Uterus (tissue), 3 donors: ENCODE measurements at regions not wholly inside any gene's neighbourhood (a gene's known extent, or its start where the extent isn't known, plus 50 kb on each side); places are given as distances from the start of the nearest gene placed in this dataset.
"Not testable (repeated sequence)": the region's sequence is repeated elsewhere in the genome, so short reads cannot be mapped to it uniquely, and the experiment has no call there.

Source experiments
- DNase-seq, 2 donors: peaks; one replicate each; pipeline ENCODE4 v3.0.0-alpha.2; 2019 to 2020
- H3K27ac ChIP-seq, 2 donors: fragments of 200-600 bp; sonication (generic); 1 replicate in 1 of 2; 2 replicates in 1 of 2; pipeline ENCODE4 v1.5.1; 2016 to 2018
- H3K27me3 ChIP-seq, 2 donors: fragments of 200-600 bp; sonication (generic); one replicate each; pipeline ENCODE4 v1.5.1; 2018 to 2019; ENCODE audit warnings: control low read depth in 1 of 2
- H3K36me3 ChIP-seq, 2 donors: fragments of 200-600 bp; sonication (generic); one replicate each; pipeline ENCODE4 v1.5.1; 2019; ENCODE audit warnings: control low read depth in 1 of 2
- H3K4me1 ChIP-seq, 2 donors: fragments of 200-600 bp; sonication (generic); one replicate each; pipeline ENCODE4 v1.5.1; 2018 to 2019; ENCODE audit warnings: control low read depth in 1 of 2
- H3K4me3 ChIP-seq, 2 donors: fragments of 200-600 bp; sonication (generic); 1 replicate in 1 of 2; 2 replicates in 1 of 2; pipeline ENCODE4 v1.5.1; 2018 to 2019; ENCODE audit warnings: mild to moderate bottlenecking in 1 of 2
- H3K9me3 ChIP-seq, 2 donors: fragments of 200-600 bp; sonication (generic); one replicate each; pipeline ENCODE4 v1.5.1; 2019; ENCODE audit warnings: control low read depth in 1 of 2
- POLR2A ChIP-seq, 2 donors: fragments of 450-650 bp; IDR thresholded peaks; one replicate each; pipeline ENCODE4 v1.6.1; 2016; ENCODE audit warnings: antibody characterized with exemption in 2 of 2, mild to moderate bottlenecking in 1 of 2, moderate library complexity in 1 of 2
- intact Hi-C: fragments of 100-400 bp; cut with DNase I; formaldehyde crosslinking; loops from one replicate; pipeline ENCODE4 v1.15.1; 2023; ENCODE audit warnings: low total_unique reads
- TF ChIP-seq, protein P1 (sequence below), 4 experiments: fragments of 200-600 bp in 2 of 4; fragments of 450-650 bp in 2 of 4; sonication (generic) in 2 of 4; IDR thresholded peaks; one replicate each; pipeline ENCODE4 v1.5.1; 2016 to 2019; ENCODE audit warnings: antibody characterized with exemption in 4 of 4, mild to moderate bottlenecking in 2 of 4, moderate library complexity in 1 of 4
- donor health status: DM: yes; HTN: yes; CAD: no.

DNA sequence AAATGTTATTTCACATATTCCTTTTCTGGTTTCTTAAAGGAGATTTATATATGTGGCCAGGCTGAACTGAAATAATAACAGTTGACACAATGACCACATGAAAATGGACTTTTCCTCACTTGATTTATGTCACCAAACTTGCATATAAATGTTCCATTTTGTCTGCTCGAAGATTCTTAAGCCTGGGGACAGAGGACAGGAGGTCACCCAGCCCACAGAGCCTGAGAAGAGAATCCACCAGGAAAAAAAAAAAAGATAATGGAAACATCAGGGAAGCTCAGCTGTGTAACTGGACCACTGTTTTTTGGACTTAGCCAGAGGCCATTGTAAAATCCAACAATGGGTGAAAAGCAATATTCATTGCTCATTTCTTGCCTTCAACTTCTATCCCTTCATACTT lies 359.0 kb upstream of the FGF16 start:
- TF ChIP-seq POLR2A (IDR thresholded peaks at IDR 0.05): no peak
- TF ChIP-seq, protein P1, sequence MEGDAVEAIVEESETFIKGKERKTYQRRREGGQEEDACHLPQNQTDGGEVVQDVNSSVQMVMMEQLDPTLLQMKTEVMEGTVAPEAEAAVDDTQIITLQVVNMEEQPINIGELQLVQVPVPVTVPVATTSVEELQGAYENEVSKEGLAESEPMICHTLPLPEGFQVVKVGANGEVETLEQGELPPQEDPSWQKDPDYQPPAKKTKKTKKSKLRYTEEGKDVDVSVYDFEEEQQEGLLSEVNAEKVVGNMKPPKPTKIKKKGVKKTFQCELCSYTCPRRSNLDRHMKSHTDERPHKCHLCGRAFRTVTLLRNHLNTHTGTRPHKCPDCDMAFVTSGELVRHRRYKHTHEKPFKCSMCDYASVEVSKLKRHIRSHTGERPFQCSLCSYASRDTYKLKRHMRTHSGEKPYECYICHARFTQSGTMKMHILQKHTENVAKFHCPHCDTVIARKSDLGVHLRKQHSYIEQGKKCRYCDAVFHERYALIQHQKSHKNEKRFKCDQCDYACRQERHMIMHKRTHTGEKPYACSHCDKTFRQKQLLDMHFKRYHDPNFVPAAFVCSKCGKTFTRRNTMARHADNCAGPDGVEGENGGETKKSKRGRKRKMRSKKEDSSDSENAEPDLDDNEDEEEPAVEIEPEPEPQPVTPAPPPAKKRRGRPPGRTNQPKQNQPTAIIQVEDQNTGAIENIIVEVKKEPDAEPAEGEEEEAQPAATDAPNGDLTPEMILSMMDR (IDR thresholded peaks at IDR 0.05): no peak
- Histone ChIP-seq H3K36me3 (no peaks in the 10 kb centered on the region), H3K27ac (no peak overlapping the region), H3K9me3 (no peaks in the 10 kb centered on the region), H3K27me3 (no peaks in the 10 kb centered on the region), H3K4me3 (no peak overlapping the region), H3K4me1 (no peaks in the 10 kb centered on the region)
- no peak for DNase-seq
- intact Hi-C loops: no loop called here

DNA sequence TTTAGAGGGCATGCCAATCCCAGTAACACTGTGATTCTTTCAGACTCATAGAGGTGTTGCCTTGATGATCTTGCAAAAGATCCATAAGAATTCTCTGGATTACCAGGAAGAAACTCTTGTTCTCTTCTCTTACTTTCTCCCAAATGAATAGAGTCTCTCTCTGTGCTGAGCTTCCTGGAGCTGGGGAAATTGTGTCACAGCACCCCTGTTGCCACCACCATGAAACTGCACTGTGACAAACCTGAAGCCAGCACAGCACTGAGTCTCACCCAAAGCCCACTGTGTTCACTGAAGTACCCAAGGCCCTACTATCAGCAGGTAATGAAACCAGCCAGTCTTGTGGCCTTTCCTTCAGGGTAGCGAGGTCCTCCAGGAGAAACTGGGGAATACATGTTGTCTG lies 332.7 kb upstream of the FGF16 start:
- Histone ChIP-seq H3K4me1 (no peaks in the 10 kb centered on the region), H3K4me3 (no peak overlapping the region), H3K9me3 (no peaks in the 10 kb centered on the region), H3K27me3 (peaks cover 0 to 4% of the 10 kb centered on the region in 2 donors), H3K36me3 (no peaks in the 10 kb centered on the region), H3K27ac (no peak overlapping the region)
- DNase-seq: no peak
- TF ChIP-seq, protein P1 (IDR thresholded peaks at IDR 0.05): no peak
- no peak for TF ChIP-seq POLR2A (IDR thresholded peaks at IDR 0.05)
- intact Hi-C loops: no loop called here

DNA sequence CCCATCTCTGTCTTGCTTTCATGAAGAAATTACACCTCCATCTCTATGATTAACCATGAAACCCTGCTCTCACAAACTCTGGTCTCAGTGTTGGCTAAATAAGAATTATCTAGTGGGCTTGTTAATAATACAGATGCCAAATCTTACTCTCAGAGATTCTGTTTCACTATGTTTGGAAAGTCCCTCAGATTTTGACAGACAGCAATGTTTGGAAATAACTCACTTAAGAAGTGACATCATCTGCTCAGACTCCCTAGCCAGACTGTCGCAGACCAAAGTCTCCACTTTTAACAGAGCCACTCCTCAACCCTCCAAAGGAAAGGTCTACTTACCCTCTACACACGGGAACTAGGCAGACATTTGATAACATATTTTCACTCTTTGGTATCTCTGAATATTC lies 328.5 kb upstream of the FGF16 start:
- Histone ChIP-seq H3K36me3 (no peaks in the 10 kb centered on the region), H3K9me3 (no peaks in the 10 kb centered on the region), H3K27me3 (no peaks in the 10 kb centered on the region), H3K4me3 (no peak overlapping the region), H3K27ac (no peak overlapping the region), H3K4me1 (no peaks in the 10 kb centered on the region)
- intact Hi-C loops: no loop called here
- no peak for DNase-seq
- no peak for TF ChIP-seq POLR2A (IDR thresholded peaks at IDR 0.05)
- TF ChIP-seq, protein P1 (IDR thresholded peaks at IDR 0.05): no peak

DNA sequence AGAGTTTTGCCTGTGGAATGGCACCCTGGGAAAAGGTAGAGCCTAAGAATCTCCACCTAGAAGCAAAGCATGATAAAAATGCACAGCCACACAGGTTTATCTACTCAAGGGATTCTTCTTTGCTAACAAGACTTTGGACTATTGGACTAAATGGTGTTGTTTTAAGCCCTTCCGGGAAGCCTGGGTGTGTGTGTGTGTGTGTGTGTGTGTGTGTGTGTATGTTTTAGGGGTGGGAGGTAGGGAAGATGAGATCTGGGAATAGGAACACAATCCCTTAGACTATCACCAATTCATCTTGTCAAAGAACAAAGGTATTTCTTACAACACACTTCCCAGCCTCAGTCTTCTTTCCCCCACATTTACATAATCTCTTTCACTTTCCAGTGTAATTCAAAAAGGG lies 327.5 kb upstream of the FGF16 start:
- Histone ChIP-seq H3K36me3 (no peaks in the 10 kb centered on the region), H3K27ac (no peak overlapping the region), H3K4me3 (no peak overlapping the region), H3K9me3 (no peaks in the 10 kb centered on the region), H3K4me1 (no peaks in the 10 kb centered on the region), H3K27me3 (no peaks in the 10 kb centered on the region)
- no peak for DNase-seq
- intact Hi-C loops: no loop called here
- TF ChIP-seq, protein P1 (IDR thresholded peaks at IDR 0.05): no peak
- no peak for TF ChIP-seq POLR2A (IDR thresholded peaks at IDR 0.05)

DNA sequence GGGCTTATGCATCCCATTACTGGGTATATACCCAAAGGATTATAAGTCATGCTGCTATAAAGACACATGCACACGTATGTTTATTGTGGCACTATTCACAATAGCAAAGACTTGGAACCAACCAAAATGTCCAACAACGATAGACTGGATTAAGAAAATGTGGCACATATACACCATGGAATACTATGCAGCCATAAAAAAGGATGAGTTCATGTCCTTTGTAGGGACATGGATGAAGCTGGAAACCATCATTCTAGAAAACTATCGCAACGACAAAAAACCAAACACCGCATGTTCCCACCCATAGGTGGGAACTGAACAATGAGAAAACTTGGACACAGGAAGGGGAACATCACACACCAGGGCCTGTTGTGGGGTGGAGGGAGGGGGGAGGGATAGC lies 323.3 kb upstream of the FGF16 start:
- intact Hi-C loops, H3K4me3 ChIP-seq, H3K27ac ChIP-seq, H3K9me3 ChIP-seq, H3K36me3 ChIP-seq, H3K4me1 ChIP-seq, H3K27me3 ChIP-seq, DNase-seq: not testable (repeated sequence)

DNA sequence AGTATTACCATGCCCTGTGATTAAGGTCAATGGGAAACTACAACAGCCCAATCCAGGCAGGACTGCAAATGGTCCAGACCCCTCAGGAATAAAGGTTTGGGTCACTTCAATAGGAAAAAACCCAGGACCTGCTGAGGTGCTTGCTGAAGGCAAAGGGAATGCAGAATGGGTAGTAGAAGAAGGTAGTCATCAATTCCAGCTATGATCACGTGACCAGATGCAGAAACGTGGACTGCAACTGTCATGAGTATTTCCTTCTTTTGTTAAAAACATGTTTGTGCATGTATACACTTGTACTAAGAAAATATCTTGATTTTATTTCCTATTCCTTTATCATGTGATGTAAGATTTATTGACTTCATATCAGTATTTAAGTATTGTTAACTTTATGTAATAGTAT lies 319.6 kb upstream of the FGF16 start:
- H3K27ac ChIP-seq, H3K27me3 ChIP-seq, intact Hi-C loops, H3K9me3 ChIP-seq, DNase-seq, H3K4me1 ChIP-seq, H3K4me3 ChIP-seq, H3K36me3 ChIP-seq: not testable (repeated sequence)
